ENCODE measurements at regions not wholly inside any gene's neighbourhood (a gene's known extent, or its start where the extent isn't known, plus 50 kb on each side); places are given as distances from the start of the nearest gene placed in this dataset.

DNA sequence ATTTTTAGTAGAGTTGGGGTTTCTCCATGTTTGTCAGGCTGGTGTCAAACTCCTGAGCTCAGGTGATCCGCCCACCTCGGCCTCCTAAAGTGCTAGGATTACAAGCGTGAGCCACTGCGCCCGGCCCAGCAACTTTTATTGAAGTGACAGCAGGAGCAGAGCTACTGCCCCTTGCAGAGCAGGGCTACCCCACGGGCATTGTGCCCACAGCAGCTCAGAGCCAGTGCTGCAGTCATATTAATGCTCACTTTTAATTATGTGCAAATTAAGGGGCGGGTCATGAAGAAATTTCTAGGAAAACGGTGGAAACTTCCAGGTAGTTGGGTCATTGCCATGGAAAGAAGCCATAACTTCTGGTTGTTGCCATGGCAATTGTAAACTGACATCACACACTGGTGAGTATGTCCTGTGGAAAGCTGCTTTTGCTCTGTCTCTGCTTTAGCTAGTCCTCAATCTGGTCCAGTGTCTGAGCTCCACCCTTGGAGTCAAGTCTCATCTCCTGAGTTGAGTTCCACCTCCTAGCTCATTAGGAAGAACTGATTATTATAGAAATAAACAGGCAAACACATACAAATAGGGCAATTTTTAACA, 127.3 kb upstream of the ADGRL4 start:
- TF ChIP-seq, protein P1, sequence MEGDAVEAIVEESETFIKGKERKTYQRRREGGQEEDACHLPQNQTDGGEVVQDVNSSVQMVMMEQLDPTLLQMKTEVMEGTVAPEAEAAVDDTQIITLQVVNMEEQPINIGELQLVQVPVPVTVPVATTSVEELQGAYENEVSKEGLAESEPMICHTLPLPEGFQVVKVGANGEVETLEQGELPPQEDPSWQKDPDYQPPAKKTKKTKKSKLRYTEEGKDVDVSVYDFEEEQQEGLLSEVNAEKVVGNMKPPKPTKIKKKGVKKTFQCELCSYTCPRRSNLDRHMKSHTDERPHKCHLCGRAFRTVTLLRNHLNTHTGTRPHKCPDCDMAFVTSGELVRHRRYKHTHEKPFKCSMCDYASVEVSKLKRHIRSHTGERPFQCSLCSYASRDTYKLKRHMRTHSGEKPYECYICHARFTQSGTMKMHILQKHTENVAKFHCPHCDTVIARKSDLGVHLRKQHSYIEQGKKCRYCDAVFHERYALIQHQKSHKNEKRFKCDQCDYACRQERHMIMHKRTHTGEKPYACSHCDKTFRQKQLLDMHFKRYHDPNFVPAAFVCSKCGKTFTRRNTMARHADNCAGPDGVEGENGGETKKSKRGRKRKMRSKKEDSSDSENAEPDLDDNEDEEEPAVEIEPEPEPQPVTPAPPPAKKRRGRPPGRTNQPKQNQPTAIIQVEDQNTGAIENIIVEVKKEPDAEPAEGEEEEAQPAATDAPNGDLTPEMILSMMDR (IDR thresholded peaks at IDR 0.05; ENCODE audit: borderline replicate concordance, insufficient read depth, low read depth, low read length), result no peak
- no peak overlapping the region for H3K4me3 ChIP-seq (ENCODE audit: low read depth, low read length)

DNA sequence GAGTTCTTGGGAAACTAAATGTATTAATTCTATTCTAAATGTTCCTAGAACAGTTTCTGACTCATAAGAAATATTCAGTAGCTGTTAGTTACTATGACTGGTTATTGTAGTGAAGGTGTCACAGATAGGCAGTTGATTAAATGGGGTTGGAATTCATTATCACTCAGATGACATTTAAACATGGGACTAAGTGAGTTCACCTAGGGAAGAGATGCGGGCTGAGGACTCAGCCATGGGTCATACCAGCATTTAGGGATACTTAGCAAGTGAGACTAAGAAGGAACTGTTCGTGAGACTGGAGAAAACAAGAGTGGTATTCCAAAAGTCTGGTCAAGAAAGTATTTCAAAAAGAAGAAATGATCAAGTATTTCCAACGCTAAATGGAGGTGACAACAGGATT, 125.1 kb upstream of the ADGRL4 start:
- TF ChIP-seq, protein P1 (IDR thresholded peaks at IDR 0.05; ENCODE audit: borderline replicate concordance, insufficient read depth, low read depth, low read length), result no peak
- H3K4me3 ChIP-seq (ENCODE audit: low read depth, low read length), result no peak overlapping the region

DNA sequence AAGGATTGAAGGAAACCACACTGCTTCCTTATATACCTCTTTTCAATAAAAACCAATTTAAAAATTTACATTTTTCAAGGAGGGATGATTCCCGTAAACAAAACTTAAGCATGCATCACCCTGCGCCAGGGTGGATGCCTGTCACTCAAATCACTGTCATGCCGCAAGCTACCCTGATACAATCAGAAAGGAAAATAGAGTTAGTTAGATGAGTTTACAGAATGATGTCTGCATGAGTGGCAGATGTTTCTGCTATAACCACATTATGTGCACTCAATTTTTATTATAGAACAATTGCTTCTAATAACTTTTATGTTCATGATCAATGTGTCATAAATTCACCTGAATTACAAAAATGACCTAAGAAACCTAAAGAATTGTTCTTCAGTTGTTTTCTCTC, 123.4 kb upstream of the ADGRL4 start:
- no peak overlapping the region for H3K4me3 ChIP-seq (ENCODE audit: low read depth, low read length)
- TF ChIP-seq, protein P1 (IDR thresholded peaks at IDR 0.05; ENCODE audit: borderline replicate concordance, insufficient read depth, low read depth, low read length), result no peak

DNA sequence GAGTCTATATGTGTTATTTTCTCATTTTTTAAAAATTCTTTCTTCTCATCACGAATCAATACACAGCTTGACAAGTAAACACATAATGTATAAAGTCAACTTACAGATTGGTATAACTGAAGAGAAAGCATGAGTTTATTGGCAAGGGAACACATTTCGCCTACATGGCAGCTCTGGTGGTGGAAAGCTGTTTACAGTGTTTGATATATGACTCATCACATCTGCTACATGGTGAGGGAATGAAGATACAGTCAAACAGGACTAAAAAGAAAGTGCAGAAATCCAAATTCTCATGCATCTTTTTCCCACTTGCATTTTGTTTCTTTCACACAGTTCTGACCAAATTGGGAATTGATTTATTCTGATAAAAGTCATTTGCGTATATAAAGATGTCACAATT, 122.2 kb upstream of the ADGRL4 start:
- TF ChIP-seq, protein P1 (IDR thresholded peaks at IDR 0.05; ENCODE audit: borderline replicate concordance, insufficient read depth, low read depth, low read length), result no peak
- no peak overlapping the region for H3K4me3 ChIP-seq (ENCODE audit: low read depth, low read length)

DNA sequence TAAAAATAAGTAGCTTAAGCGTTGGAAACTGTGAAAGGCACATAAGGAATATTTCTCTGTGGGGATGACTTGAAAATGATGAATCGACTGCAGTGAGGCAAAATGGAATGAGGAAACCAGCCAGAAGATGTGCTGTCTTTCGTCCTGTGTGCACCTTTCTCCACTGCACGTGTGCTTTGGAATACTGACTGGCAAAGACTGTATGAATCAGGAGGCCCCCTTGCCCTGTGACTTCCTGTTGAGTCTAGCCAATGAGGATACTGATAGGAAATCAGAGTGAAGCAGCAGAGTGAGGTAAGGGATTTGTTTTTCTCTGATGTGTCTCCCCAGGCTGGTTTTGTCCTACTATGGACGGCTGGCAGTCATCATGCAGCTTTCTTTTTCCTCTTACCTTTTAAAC, 118.2 kb upstream of the ADGRL4 start:
- no peak overlapping the region for H3K4me3 ChIP-seq (ENCODE audit: low read depth, low read length)
- TF ChIP-seq, protein P1 (IDR thresholded peaks at IDR 0.05; ENCODE audit: borderline replicate concordance, insufficient read depth, low read depth, low read length), result no peak

DNA sequence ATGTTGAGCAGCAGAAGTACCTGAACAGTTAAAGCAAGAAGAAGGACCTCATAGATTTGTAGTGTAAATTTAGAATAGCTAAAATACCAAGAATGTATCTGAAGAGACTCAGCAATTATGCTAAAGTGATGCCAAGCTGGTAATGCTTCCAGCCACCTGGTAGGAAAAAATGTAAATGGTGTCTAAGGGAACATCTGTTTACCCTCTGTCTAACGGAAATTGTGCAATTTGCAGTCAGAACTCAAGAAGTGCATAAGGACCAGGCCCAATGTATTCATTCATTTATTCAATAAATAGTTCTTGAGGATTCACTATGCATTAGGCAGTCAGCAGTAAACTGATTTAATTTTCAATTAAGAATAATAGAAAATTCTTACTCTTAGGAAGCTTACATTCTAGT, 116.0 kb upstream of the ADGRL4 start:
- H3K4me3 ChIP-seq (ENCODE audit: low read depth, low read length), result no peak overlapping the region
- TF ChIP-seq, protein P1 (IDR thresholded peaks at IDR 0.05; ENCODE audit: borderline replicate concordance, insufficient read depth, low read depth, low read length), result no peak

DNA sequence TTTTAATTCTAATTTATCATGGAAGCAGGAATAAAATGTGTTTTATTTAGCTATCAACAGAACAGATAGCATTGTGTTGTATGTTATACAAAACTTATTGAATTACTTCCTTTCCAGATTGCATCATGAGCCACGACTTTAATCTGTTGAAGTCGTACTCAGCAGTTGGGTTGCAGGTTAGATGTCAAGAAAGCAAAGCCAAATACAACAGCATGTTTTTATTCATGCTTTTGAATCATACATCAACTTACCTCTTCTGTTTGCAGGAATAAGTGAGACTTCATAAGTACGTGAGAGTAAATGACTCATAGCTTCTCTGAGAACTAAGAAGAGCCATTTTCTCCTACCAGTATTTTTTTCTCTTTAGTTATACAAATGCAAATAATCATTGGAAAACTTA, 110.8 kb upstream of the ADGRL4 start:
- TF ChIP-seq, protein P1 (IDR thresholded peaks at IDR 0.05; ENCODE audit: borderline replicate concordance, insufficient read depth, low read depth, low read length), result no peak
- H3K4me3 ChIP-seq (ENCODE audit: low read depth, low read length), result no peak overlapping the region

Measured in GM12875 (cell line).